WERI-Rb-1 (cell line): ENCODE measurements at regions not wholly inside any gene's neighbourhood (a gene's known extent, or its start where the extent isn't known, plus 50 kb on each side); places are given as distances from the start of the nearest gene placed in this dataset.
"Not testable (repeated sequence)": the region's sequence is repeated elsewhere in the genome, so short reads cannot be mapped to it uniquely, and the experiment has no call there.

Source experiments
- DNase-seq: peaks from one replicate; pipeline ENCODE4 v3.0.0-alpha.2; 2020
- H3K27ac ChIP-seq: fragments of 250-450 bp; sonication (Bioruptor Pico); 2 replicates; pipeline ENCODE4 v1.5.1; 2020; ENCODE audit warnings: mild to moderate bottlenecking, moderate library complexity
- H3K27me3 ChIP-seq: fragments of 250-450 bp; sonication (Bioruptor Pico); 2 replicates; pipeline ENCODE4 v1.5.1; 2021; ENCODE audit warnings: mild to moderate bottlenecking, low read depth, moderate library complexity; ENCODE audit not compliant: insufficient read depth, severe bottlenecking
- H3K36me3 ChIP-seq: fragments of 250-450 bp; sonication (Bioruptor Pico); 2 replicates; pipeline ENCODE4 v1.5.1; 2020; ENCODE audit warnings: mild to moderate bottlenecking, moderate library complexity
- H3K4me3 ChIP-seq: 2 replicates; pipeline ENCODE4 v1.5.1; 2011; ENCODE audit warnings: low read depth, mild to moderate bottlenecking, control low read depth, low read length
- H3K9me3 ChIP-seq: fragments of 250-450 bp; sonication (Bioruptor Pico); 2 replicates; pipeline ENCODE4 v1.5.1; 2021; ENCODE audit warnings: mild to moderate bottlenecking, moderate library complexity; ENCODE audit not compliant: severe bottlenecking
- TF ChIP-seq, protein P1 (sequence below): IDR thresholded peaks from 2 replicates; pipeline ENCODE4 v1.5.1; 2011; ENCODE audit warnings: low read depth, mild to moderate bottlenecking, control low read depth, inconsistent platforms, low read length

DNA sequence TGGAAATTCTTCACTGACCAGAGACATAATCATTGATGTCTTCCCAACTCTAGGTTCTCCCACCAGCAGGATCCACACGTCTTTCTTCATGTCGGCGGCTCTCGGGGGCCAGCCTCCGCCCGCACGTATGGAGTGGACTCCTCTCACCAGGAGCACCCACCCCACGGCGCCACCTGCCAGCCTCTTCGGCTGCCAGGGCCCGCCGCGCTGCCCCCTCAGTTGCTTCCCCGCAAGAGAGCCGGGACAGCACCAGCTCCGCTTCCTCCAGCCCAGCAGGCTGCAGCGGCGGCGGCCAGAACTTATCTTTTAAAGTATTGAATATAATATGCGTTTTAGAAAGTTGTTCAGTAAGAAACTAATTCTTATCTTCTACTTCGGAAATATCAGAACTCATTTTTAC, 273.5 kb downstream of the LIPI start:
- DNase-seq = no peak
- H3K9me3 ChIP-seq = peaks cover 7% of the 10 kb centered on the region
- TF ChIP-seq, protein P1, sequence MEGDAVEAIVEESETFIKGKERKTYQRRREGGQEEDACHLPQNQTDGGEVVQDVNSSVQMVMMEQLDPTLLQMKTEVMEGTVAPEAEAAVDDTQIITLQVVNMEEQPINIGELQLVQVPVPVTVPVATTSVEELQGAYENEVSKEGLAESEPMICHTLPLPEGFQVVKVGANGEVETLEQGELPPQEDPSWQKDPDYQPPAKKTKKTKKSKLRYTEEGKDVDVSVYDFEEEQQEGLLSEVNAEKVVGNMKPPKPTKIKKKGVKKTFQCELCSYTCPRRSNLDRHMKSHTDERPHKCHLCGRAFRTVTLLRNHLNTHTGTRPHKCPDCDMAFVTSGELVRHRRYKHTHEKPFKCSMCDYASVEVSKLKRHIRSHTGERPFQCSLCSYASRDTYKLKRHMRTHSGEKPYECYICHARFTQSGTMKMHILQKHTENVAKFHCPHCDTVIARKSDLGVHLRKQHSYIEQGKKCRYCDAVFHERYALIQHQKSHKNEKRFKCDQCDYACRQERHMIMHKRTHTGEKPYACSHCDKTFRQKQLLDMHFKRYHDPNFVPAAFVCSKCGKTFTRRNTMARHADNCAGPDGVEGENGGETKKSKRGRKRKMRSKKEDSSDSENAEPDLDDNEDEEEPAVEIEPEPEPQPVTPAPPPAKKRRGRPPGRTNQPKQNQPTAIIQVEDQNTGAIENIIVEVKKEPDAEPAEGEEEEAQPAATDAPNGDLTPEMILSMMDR = no peak
- H3K27ac ChIP-seq = no peak overlapping the region
- H3K27me3 ChIP-seq = peaks cover 4% of the 10 kb centered on the region
- no peaks in the 10 kb centered on the region for H3K36me3 ChIP-seq
- no peak overlapping the region for H3K4me3 ChIP-seq

GRCh38 chr21:13936033-13936937, 274.5 kb downstream of the LIPI start:
- not testable (repeated sequence) for H3K27ac ChIP-seq, H3K9me3 ChIP-seq, DNase-seq, H3K27me3 ChIP-seq, H3K4me3 ChIP-seq, H3K36me3 ChIP-seq

GRCh38 chr21:13935396-13936032, 275.2 kb downstream of the LIPI start:
- not testable (repeated sequence) for H3K36me3 ChIP-seq, H3K27me3 ChIP-seq

DNA sequence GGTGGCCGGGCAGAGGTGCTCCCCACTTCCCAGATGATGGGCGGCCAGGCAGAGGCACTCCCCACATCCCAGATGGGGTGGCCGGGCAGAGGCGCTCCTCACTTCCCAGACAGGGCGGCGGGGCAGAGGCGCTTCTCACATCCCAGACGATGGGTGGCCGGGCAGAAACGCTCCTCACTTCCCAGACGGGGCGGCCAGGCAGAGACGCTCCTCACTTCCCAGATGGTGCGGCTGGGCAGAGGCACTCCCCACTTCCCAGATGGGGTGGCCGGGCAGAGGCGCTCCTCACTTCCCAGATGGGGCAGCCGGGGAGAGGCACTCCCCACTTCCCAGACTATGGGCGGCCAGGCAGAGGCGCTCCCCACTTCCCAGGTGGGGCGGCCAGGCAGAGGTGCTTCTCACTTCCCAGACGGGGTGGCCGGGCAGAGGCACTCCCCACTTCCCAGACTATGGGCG, 275.8 kb downstream of the LIPI start:
- H3K27me3 ChIP-seq = not testable (repeated sequence)

More at GRCh38 chr21:13935396-13936032, 275.2 kb downstream of the LIPI start:
- not testable (repeated sequence) for H3K27ac ChIP-seq, H3K4me3 ChIP-seq, DNase-seq, H3K9me3 ChIP-seq

GRCh38 chr21:13923175-13923574, 287.6 kb downstream of the LIPI start:
- not testable (repeated sequence) for H3K9me3 ChIP-seq, H3K27me3 ChIP-seq, H3K36me3 ChIP-seq, H3K27ac ChIP-seq, H3K4me3 ChIP-seq
- DNase-seq = peak; percentile 36

More for the DNA sequence above, 275.8 kb downstream of the LIPI start:
- H3K27ac ChIP-seq, H3K36me3 ChIP-seq, DNase-seq, H3K4me3 ChIP-seq, H3K9me3 ChIP-seq: not testable (repeated sequence)

- H3K9me3 ChIP-seq, H3K27ac ChIP-seq, H3K27me3 ChIP-seq, H3K36me3 ChIP-seq, H3K4me3 ChIP-seq, DNase-seq: not testable (repeated sequence)
These were observed 289.3 kb downstream of the LIPI start for GRCh38 chr21:13921455-13921854.

GRCh38 chr21:13907385-13907784, 297.8 kb downstream of the POTED start:
- H3K36me3 ChIP-seq, H3K9me3 ChIP-seq, H3K4me3 ChIP-seq, DNase-seq, H3K27ac ChIP-seq, H3K27me3 ChIP-seq: not testable (repeated sequence)

DNA sequence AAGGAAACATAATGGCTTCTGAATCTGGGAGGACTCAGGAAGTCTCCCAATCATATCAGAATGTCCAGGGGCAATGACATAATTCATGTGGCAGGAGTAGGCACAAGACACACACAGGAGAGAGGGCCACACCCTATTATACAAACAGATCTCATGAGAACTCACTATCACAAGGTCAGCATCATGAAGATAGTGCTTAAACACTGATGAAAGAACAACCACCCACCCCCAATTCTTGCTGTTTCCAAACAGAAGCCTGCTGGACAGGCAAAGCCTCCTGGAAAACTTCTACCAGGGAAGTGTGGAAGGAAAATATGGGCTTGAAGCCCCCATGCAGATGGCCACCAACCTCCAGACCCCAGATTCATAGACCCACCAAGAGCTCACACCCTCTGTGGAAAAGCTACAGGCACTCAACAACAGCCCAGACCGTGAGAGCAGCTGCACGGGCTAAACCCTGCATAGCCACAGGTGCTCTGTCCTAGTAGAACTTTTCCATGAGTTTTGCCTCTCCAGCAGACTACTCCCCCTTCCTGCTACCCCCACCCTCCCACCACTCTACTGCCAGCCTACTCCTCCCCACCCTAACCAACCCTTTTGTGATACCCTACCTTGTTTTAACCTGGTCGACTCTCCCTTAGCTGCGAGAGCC, 287.1 kb downstream of the POTED start:
- not testable (repeated sequence) for H3K27me3 ChIP-seq, DNase-seq, H3K4me3 ChIP-seq, H3K27ac ChIP-seq, H3K9me3 ChIP-seq, H3K36me3 ChIP-seq

DNA sequence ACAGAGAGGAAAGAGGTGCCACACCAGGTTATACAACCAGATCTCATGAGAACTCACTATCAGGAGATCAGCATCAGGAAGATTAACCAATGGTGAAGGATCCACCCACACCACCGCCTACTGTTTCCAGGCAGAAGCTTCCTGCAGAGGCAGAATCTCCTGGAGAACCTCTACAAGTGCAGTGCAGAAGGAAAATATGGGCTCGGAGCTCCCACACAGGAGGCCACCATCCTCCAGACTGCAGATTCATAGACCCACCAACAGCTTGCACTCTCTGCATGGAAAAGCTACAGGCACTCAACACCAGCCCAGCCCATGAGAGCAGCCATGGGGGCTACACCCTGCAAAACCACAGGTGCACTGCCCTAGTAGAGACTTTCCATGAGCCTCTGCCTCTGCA, 284.0 kb downstream of the POTED start:
- not testable (repeated sequence) for H3K9me3 ChIP-seq, H3K36me3 ChIP-seq, DNase-seq, H3K4me3 ChIP-seq, H3K27ac ChIP-seq, H3K27me3 ChIP-seq

GRCh38 chr21:13893025-13893424, 283.4 kb downstream of the POTED start:
- H3K27ac ChIP-seq, H3K36me3 ChIP-seq, DNase-seq, H3K27me3 ChIP-seq, H3K4me3 ChIP-seq, H3K9me3 ChIP-seq: not testable (repeated sequence)

- not testable (repeated sequence) for DNase-seq, H3K4me3 ChIP-seq, H3K36me3 ChIP-seq, H3K27ac ChIP-seq, H3K9me3 ChIP-seq, H3K27me3 ChIP-seq
These were observed 282.7 kb downstream of the POTED start for GRCh38 chr21:13892146-13892751.

- not testable (repeated sequence) for H3K27ac ChIP-seq, H3K4me3 ChIP-seq, DNase-seq, H3K27me3 ChIP-seq, H3K36me3 ChIP-seq, H3K9me3 ChIP-seq
These were observed 279.6 kb downstream of the POTED start for GRCh38 chr21:13889176-13889575.
